IMR-90 (cell line): ENCODE measurements at regions not wholly inside any gene's neighbourhood (a gene's known extent, or its start where the extent isn't known, plus 50 kb on each side); places are given as distances from the start of the nearest gene placed in this dataset.

Experiments used
- ATAC-seq: fragments of 200-7000 bp; cut with Tn5 transposase; 2 replicates; pipeline ENCODE4 v1.9.1; 2020; ENCODE audit warnings: low read depth, mild to moderate bottlenecking, moderate library complexity
- BruUV-seq: library from RNA; stranded (reverse); fragments of 400-500 nt; replicated peaks from 2 replicates; lab custom pipeline; 2021; lab: Mats Ljungman, UMichigan
- CTCF ChIA-PET: fragments of 300-600 bp; formaldehyde crosslinking; extraction: SDS; loops from one replicate; lab custom pipeline; 2021; ENCODE audit warnings: antibody characterized with exemption; lab: Yijun Ruan, JAX
- POLR2A ChIA-PET: fragments of 300-600 bp; sonication (Branson Sonifier 250); formaldehyde crosslinking; loops from one replicate; lab custom pipeline; 2022; ENCODE audit warnings: antibody characterized with exemption; ENCODE audit not compliant: unreplicated experiment; lab: Charles Lee
- DNase-seq: peaks from one replicate; pipeline ENCODE4 v3.0.0; 2013
- H2AFZ ChIP-seq: replicated peaks from 2 replicates; pipeline ENCODE3; 2013; ENCODE audit warnings: low read length, mild to moderate bottlenecking; ENCODE audit not compliant: poor library complexity
- H2AK5ac ChIP-seq: 2 replicates; pipeline ENCODE4 v1.6.1; 2013; ENCODE audit warnings: low read depth, low read length, inconsistent platforms
- H2AK9ac ChIP-seq: replicated peaks from 2 replicates; pipeline ENCODE3; 2013; ENCODE audit warnings: mild to moderate bottlenecking, low read depth, low read length, moderate library complexity; ENCODE audit not compliant: poor library complexity
- H2BK120ac ChIP-seq: 2 replicates; pipeline ENCODE4 v1.6.1; 2013; ENCODE audit warnings: low read depth, low read length, inconsistent platforms
- H2BK15ac ChIP-seq: 3 replicates; pipeline ENCODE4 v1.6.1; 2013; ENCODE audit warnings: low read depth, low read length, inconsistent platforms
- H2BK20ac ChIP-seq: 2 replicates; pipeline ENCODE4 v1.6.1; 2013; ENCODE audit warnings: low read depth, mild to moderate bottlenecking, inconsistent platforms, low read length, moderate library complexity
- H2BK5ac ChIP-seq: 2 replicates; pipeline ENCODE4 v1.6.1; 2013; ENCODE audit warnings: mild to moderate bottlenecking, low read depth, low read length, inconsistent platforms; ENCODE audit not compliant: poor library complexity, severe bottlenecking
- H3K14ac ChIP-seq: replicated peaks from 2 replicates; pipeline ENCODE4 v1.6.1; 2013; ENCODE audit warnings: low read depth, low read length, inconsistent platforms
- H3K18ac ChIP-seq: 2 replicates; pipeline ENCODE4 v1.6.1; 2013; ENCODE audit warnings: low read depth, low read length, control low read depth
- H3K23ac ChIP-seq: 2 replicates; pipeline ENCODE4 v1.6.1; 2013; ENCODE audit warnings: low read depth, low read length, inconsistent platforms
- H3K27ac ChIP-seq: 2 replicates; pipeline ENCODE4 v1.5.1; 2013; ENCODE audit warnings: mild to moderate bottlenecking, control low read depth, low read length; ENCODE audit not compliant: insufficient read depth
- H3K27me3 ChIP-seq: 2 replicates; pipeline ENCODE4 v1.6.1; 2013; ENCODE audit warnings: low read length; ENCODE audit not compliant: control insufficient read depth, insufficient read depth
- H3K36me3 ChIP-seq: 2 replicates; pipeline ENCODE4 v1.6.1; 2013; ENCODE audit warnings: low read length, mixed read lengths; ENCODE audit not compliant: control insufficient read depth, insufficient read depth
- H3K4ac ChIP-seq: 2 replicates; pipeline ENCODE4 v1.6.1; 2013; ENCODE audit warnings: low read depth, low read length, inconsistent platforms
- H3K4me1 ChIP-seq: 2 replicates; pipeline ENCODE4 v1.6.1; 2013; ENCODE audit warnings: low read length, mixed read lengths; ENCODE audit not compliant: control insufficient read depth, insufficient read depth
- H3K4me2 ChIP-seq: 2 replicates; pipeline ENCODE4 v1.6.1; 2013; ENCODE audit warnings: low read depth, mild to moderate bottlenecking, control low read depth, low read length, moderate library complexity
- H3K4me3 ChIP-seq: 2 replicates; pipeline ENCODE4 v1.5.1; 2013; ENCODE audit warnings: low read depth, mild to moderate bottlenecking, control low read depth, low read length, moderate library complexity; ENCODE audit not compliant: insufficient read depth
- H3K56ac ChIP-seq: 2 replicates; pipeline ENCODE4 v1.6.1; 2013; ENCODE audit warnings: low read length, inconsistent platforms; ENCODE audit not compliant: insufficient read depth; ENCODE audit errors: extremely low read depth
- H3K79me1 ChIP-seq, 2 experiments: 2 replicates each; pipeline ENCODE4 v1.6.1; 2013; ENCODE audit warnings: low read length in 2 of 2, inconsistent platforms in 1 of 2, low read depth in 1 of 2
- H3K9ac ChIP-seq: 2 replicates; pipeline ENCODE4 v1.6.1; 2013; ENCODE audit warnings: low read depth, low read length, control low read depth
- H3K9me1 ChIP-seq: 2 replicates; pipeline ENCODE4 v1.6.1; 2013; ENCODE audit warnings: low read length, inconsistent platforms; ENCODE audit not compliant: insufficient read depth
- H3K9me3 ChIP-seq: 2 replicates; pipeline ENCODE4 v1.6.1; 2013; ENCODE audit warnings: low read length; ENCODE audit not compliant: control insufficient read depth, insufficient read depth
- H4K20me1 ChIP-seq: 2 replicates; pipeline ENCODE4 v1.6.1; 2013; ENCODE audit warnings: low read length, inconsistent platforms; ENCODE audit not compliant: insufficient read depth
- H4K5ac ChIP-seq: 2 replicates; pipeline ENCODE4 v1.6.1; 2013; ENCODE audit warnings: mild to moderate bottlenecking, low read depth, low read length, control low read depth
- H4K8ac ChIP-seq, 2 experiments: 2 replicates each; pipeline ENCODE4 v1.6.1; 2013; ENCODE audit warnings: low read depth in 2 of 2, low read length in 2 of 2, control low read depth in 1 of 2, inconsistent platforms in 1 of 2
- H4K91ac ChIP-seq: 2 replicates; pipeline ENCODE4 v1.6.1; 2013; ENCODE audit warnings: low read depth, low read length, inconsistent platforms; ENCODE audit not compliant: insufficient read depth
- BHLHE40 ChIP-seq: fragments of 150-350 bp; IDR thresholded peaks from 2 replicates; pipeline ENCODE4 v1.6.1; 2016; ENCODE audit warnings: mild to moderate bottlenecking, low read depth, low read length
- CEBPB ChIP-seq: IDR thresholded peaks from 2 replicates; pipeline ENCODE4 v1.6.1; 2012; ENCODE audit warnings: low read depth, low read length, improper control_type of control experiment
- CHD1 ChIP-seq: IDR thresholded peaks from 2 replicates; pipeline ENCODE4 v1.6.1; 2012; ENCODE audit warnings: low read depth, low read length, improper control_type of control experiment
- ELK1 ChIP-seq: fragments of 150-350 bp; IDR thresholded peaks from 2 replicates; pipeline ENCODE4 v1.6.1; 2016; ENCODE audit warnings: low read depth, mild to moderate bottlenecking, low read length, moderate library complexity, borderline replicate concordance
- FOS ChIP-seq: fragments of 150-350 bp; IDR thresholded peaks from 2 replicates; pipeline ENCODE4 v1.6.1; 2016; ENCODE audit warnings: low read depth, low read length
- MXI1 ChIP-seq: IDR thresholded peaks from 2 replicates; pipeline ENCODE4 v1.6.1; 2012; ENCODE audit warnings: low read depth, mild to moderate bottlenecking, low read length, moderate library complexity, borderline replicate concordance
- NFE2L2 ChIP-seq: fragments of 150-350 bp; IDR thresholded peaks from 2 replicates; pipeline ENCODE4 v1.6.1; 2016; ENCODE audit warnings: low read depth, mild to moderate bottlenecking, low read length
- POLR2A ChIP-seq: IDR thresholded peaks from 2 replicates; pipeline ENCODE4 v1.6.1; 2012; ENCODE audit warnings: mild to moderate bottlenecking, low read depth, low read length
- RCOR1 ChIP-seq: IDR thresholded peaks from 2 replicates; pipeline ENCODE4 v1.6.1; 2012; ENCODE audit warnings: mild to moderate bottlenecking, low read length, improper control_type of control experiment; ENCODE audit not compliant: insufficient replicate concordance
- RFX5 ChIP-seq: IDR thresholded peaks from 2 replicates; pipeline ENCODE4 v1.8.0; 2012; ENCODE audit warnings: low read depth, mild to moderate bottlenecking, low read length, moderate library complexity
- SMC3 ChIP-seq: fragments of 150-350 bp; IDR thresholded peaks from 2 replicates; pipeline ENCODE4 v1.6.1; 2016; ENCODE audit warnings: low read depth, mild to moderate bottlenecking, antibody characterized with exemption, low read length, moderate library complexity
- USF2 ChIP-seq: fragments of 150-350 bp; IDR thresholded peaks from 2 replicates; pipeline ENCODE4 v1.6.1; 2017; ENCODE audit warnings: mild to moderate bottlenecking, antibody characterized with exemption, low read length, low read depth
- WGBS, 2 experiments: methylation state at CpG; one replicate each; pipeline versions ENCODE4 v1.1.5 to v1.1.7; 2013; ENCODE audit warnings: missing lambda C conversion rate in 2 of 2; ENCODE audit not compliant: insufficient read length in 1 of 2; ENCODE audit errors: extremely low coverage in 2 of 2; 5-methylcytosine and 5-hydroxymethylcytosine counted together
- dilution Hi-C: fragments of 300-500 bp; cut with HindIII; formaldehyde crosslinking; loops from one replicate; pipeline ENCODE4 v1.14.3; 2018; ENCODE audit warnings: low sequenced_read_pairs; ENCODE audit not compliant: unreplicated experiment
- in situ Hi-C: fragments of 300-500 bp; cut with MboI; formaldehyde crosslinking; loops from 3 replicates; pipeline ENCODE4 v1.14.3; 2019; ENCODE audit warnings: low sequenced_read_pairs, inconsistent platforms, mixed read lengths
- intact Hi-C: fragments of 100-400 bp; cut with micrococcal nuclease; formaldehyde crosslinking; loops from 2 replicates; pipeline ENCODE4 v1.10.0; 2022
- TF ChIP-seq, protein P1 (sequence below): conservative IDR thresholded peaks from 2 replicates; pipeline ENCODE4 v1.5.1; 2012; ENCODE audit warnings: mild to moderate bottlenecking, low read depth, low read length, improper control_type of control experiment

DNA sequence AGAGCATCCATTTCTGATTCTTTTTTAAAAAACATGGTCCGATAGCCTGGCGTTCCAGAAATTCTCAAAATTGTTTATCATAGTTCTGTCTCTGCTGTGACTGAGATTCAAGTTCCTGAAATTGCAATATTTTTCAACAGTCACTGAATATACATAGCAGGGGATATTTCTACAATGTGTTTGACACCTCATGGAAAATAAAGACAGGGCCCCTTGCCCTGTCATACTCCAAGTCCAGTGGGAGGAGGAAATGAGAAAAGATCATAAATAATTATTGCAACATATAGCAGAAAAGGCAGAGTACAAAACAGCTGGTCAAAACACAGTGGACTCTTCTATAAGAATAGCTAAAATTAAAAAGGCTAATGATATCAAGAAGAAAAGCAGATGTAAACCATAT, 234.8 kb upstream of the SPTLC3 start:
- in situ Hi-C loops = no loop called here
- DNase-seq = no peak
- H3K4me1 ChIP-seq = no peaks in the 10 kb centered on the region

More for the DNA sequence above, 234.8 kb upstream of the SPTLC3 start:
- ATAC-seq = no peak
- no CpG with 5 or more reads among the region's 2 CpGs for WGBS, 2 experiments
- Histone ChIP-seq H3K79me1 (no peaks in the 10 kb centered on the region), H3K36me3 (no peaks in the 10 kb centered on the region), H4K91ac (no peak overlapping the region), H3K27ac (no peak overlapping the region), H3K14ac (no peak overlapping the region), H3K18ac (no peak overlapping the region), H4K5ac (no peak overlapping the region), H2BK20ac (no peak overlapping the region), H3K9me3 (peaks cover 3% of the 10 kb centered on the region; the same call in 1 of the 2 replicates), H3K23ac (no peak overlapping the region), H2BK15ac (no peak overlapping the region), H3K56ac (no peak overlapping the region), H3K27me3 (no peaks in the 10 kb centered on the region), H3K9me1 (no peaks in the 10 kb centered on the region), H3K4ac (no peak overlapping the region), H2AFZ (no peak overlapping the region), H4K20me1 (no peaks in the 10 kb centered on the region), H2AK9ac (no peak overlapping the region), H3K4me3 (no peak overlapping the region), H3K9ac (no peak overlapping the region), H4K8ac (no peak overlapping the region), H2BK120ac (no peak overlapping the region), H2BK5ac (no peak overlapping the region), H2AK5ac (no peak overlapping the region), H3K4me2 (no peak overlapping the region)
- intact Hi-C loops (no loop called here), dilution Hi-C loops (no loop called here)
- TF ChIP-seq ELK1 = no peak
- no peak for TF ChIP-seq CEBPB
- no peak for TF ChIP-seq MXI1
- no peak for TF ChIP-seq FOS
- TF ChIP-seq USF2 = no peak
- no peak for TF ChIP-seq CHD1
- no peak for TF ChIP-seq SMC3
- TF ChIP-seq BHLHE40 = no peak
- TF ChIP-seq, protein P1, sequence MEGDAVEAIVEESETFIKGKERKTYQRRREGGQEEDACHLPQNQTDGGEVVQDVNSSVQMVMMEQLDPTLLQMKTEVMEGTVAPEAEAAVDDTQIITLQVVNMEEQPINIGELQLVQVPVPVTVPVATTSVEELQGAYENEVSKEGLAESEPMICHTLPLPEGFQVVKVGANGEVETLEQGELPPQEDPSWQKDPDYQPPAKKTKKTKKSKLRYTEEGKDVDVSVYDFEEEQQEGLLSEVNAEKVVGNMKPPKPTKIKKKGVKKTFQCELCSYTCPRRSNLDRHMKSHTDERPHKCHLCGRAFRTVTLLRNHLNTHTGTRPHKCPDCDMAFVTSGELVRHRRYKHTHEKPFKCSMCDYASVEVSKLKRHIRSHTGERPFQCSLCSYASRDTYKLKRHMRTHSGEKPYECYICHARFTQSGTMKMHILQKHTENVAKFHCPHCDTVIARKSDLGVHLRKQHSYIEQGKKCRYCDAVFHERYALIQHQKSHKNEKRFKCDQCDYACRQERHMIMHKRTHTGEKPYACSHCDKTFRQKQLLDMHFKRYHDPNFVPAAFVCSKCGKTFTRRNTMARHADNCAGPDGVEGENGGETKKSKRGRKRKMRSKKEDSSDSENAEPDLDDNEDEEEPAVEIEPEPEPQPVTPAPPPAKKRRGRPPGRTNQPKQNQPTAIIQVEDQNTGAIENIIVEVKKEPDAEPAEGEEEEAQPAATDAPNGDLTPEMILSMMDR = no peak
- TF ChIP-seq POLR2A = no peak
- no peak for TF ChIP-seq NFE2L2
- TF ChIP-seq RCOR1 = no peak
- TF ChIP-seq RFX5 = no peak
- no TSS peak for BruUV-seq
- ChIA-PET CTCF (no interaction called here), POLR2A (no interaction called here)
